GM23248 (cell line): ENCODE measurements at regions not wholly inside any gene's neighbourhood (a gene's known extent, or its start where the extent isn't known, plus 50 kb on each side); places are given as distances from the start of the nearest gene placed in this dataset.
A peak's percentile ranks its signal among the peaks of the same experiment; 100 is the strongest.

ENCODE experiments used
- DNase-seq: peaks from one replicate; pipeline ENCODE4 v3.0.0-alpha.2; 2015
- H2AFZ ChIP-seq: fragments of 200-600 bp; sonication (generic); 2 replicates; pipeline ENCODE4 v1.6.1; 2016; ENCODE audit warnings: antibody characterized with exemption
- H3F3A ChIP-seq: fragments of 200-600 bp; sonication (generic); 2 replicates; pipeline ENCODE4 v1.6.1; 2016; ENCODE audit warnings: mild to moderate bottlenecking, antibody characterized with exemption, mixed run types; ENCODE audit not compliant: insufficient read depth
- H3K27ac ChIP-seq: fragments of 200-600 bp; sonication (generic); 2 replicates; pipeline ENCODE4 v1.5.1; 2016; ENCODE audit warnings: mild to moderate bottlenecking
- H3K27me3 ChIP-seq: fragments of 200-600 bp; sonication (generic); replicated peaks from 2 replicates; pipeline ENCODE4 v1.6.1; 2016; ENCODE audit warnings: mild to moderate bottlenecking; ENCODE audit not compliant: insufficient read depth
- H3K36me3 ChIP-seq: fragments of 200-600 bp; sonication (generic); 2 replicates; pipeline ENCODE4 v1.6.1; 2016; ENCODE audit warnings: low read depth, mild to moderate bottlenecking
- H3K4me1 ChIP-seq: fragments of 200-600 bp; sonication (generic); 2 replicates; pipeline ENCODE4 v1.6.1; 2016; ENCODE audit warnings: mild to moderate bottlenecking; ENCODE audit not compliant: insufficient read depth
- H3K4me2 ChIP-seq: fragments of 200-600 bp; sonication (generic); one replicate; pipeline ENCODE4 v1.6.1; 2016; ENCODE audit warnings: mild to moderate bottlenecking; ENCODE audit not compliant: unreplicated experiment
- H3K4me3 ChIP-seq: fragments of 200-600 bp; sonication (generic); 2 replicates; pipeline ENCODE4 v1.5.1; 2016; ENCODE audit warnings: mild to moderate bottlenecking
- H3K79me2 ChIP-seq: fragments of 200-600 bp; sonication (generic); 2 replicates; pipeline ENCODE4 v1.6.1; 2016; ENCODE audit warnings: mild to moderate bottlenecking; ENCODE audit not compliant: insufficient read depth
- H3K9ac ChIP-seq: fragments of 200-600 bp; sonication (generic); 2 replicates; pipeline ENCODE4 v1.6.1; 2016; ENCODE audit warnings: mild to moderate bottlenecking
- H3K9me2 ChIP-seq: fragments of 200-600 bp; sonication (generic); 2 replicates; pipeline ENCODE4 v1.6.1; 2016; ENCODE audit warnings: mixed run types, mild to moderate bottlenecking, moderate library complexity; ENCODE audit not compliant: insufficient read depth
- H3K9me3 ChIP-seq: fragments of 200-600 bp; sonication (generic); one replicate; pipeline ENCODE4 v1.6.1; 2017; ENCODE audit warnings: low read depth
- H4K20me1 ChIP-seq: fragments of 200-600 bp; sonication (generic); 2 replicates; pipeline ENCODE4 v1.6.0; 2016; ENCODE audit not compliant: insufficient read depth
- EZH2 ChIP-seq: fragments of 200-600 bp; sonication (generic); IDR thresholded peaks from 2 replicates; pipeline ENCODE4 v1.6.1; 2018; ENCODE audit warnings: antibody characterized with exemption, mild to moderate bottlenecking; ENCODE audit not compliant: insufficient read depth, poor library complexity, severe bottlenecking
- EZH2phosphoT487 ChIP-seq: fragments of 200-600 bp; sonication (generic); IDR thresholded peaks from 2 replicates; pipeline ENCODE4 v1.6.1; 2018; ENCODE audit warnings: antibody characterized with exemption, moderate library complexity, mild to moderate bottlenecking, low read depth; ENCODE audit not compliant: insufficient read depth
- WGBS, 2 experiments: methylation state at CpG; one replicate each; pipeline ENCODE4 v1.1.6; 2015 to 2017; ENCODE audit warnings: low lambda C conversion rate in 2 of 2, low coverage in 1 of 2; ENCODE audit errors: missing lambda C conversion rate in 2 of 2; 5-methylcytosine and 5-hydroxymethylcytosine counted together
- in situ Hi-C: fragments of 300-500 bp; cut with MboI; formaldehyde crosslinking; loops from 2 replicates; pipeline ENCODE4 v1.15.0; 2020

DNA sequence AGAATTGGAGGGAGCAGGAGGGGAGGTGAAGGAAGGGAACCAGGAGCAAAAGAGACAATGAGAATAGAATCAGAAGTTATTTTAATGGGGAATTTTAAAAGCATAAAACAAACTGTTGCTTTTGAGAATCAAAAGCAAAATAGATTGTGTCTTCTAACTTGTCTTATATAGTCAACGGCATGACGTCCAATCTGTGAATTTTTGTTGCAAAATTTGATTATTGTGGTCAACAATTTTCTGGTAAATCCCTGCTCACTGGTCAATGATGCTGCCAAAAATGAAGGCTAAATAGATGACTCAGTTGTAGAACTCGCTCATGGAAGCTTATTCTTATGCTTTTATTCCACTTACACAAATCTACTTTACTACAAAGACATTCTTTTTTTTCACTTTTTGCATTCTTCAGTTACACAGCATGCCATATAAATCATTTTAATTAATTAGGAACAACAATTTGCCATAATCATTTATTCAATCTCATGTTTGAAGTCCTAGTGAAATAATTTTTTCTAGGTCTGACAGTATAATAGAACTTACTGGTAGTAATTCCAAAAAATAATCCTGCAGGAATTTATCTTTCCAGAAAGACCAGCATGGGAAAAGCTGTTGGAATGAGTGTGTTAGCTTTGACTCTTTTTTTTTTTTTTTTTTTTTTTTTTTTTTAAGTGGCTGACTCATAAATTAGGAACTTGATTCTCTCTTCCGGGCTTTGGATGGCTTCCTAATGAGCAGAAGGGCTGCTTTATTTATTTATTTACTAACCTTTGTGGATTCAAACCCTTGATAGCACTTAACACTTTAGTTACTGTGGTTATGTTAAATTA, 256.9 kb downstream of the SPRY2 start:
- H2AFZ ChIP-seq, result peak overlapping the region; percentile 71
- peak overlapping the region; percentile 73 for H3K4me3 ChIP-seq
- peak overlapping the region; percentile 94 for H3K27ac ChIP-seq
- in situ Hi-C loops, result no loop called here
- 1 to 2% methylated on average over 4 of the region's 4 CpGs for whole genome bisulfite sequencing, 2 experiments
- H3K36me3 ChIP-seq, result no peaks in the 10 kb centered on the region
- no peaks in the 10 kb centered on the region for H3K79me2 ChIP-seq
- TF ChIP-seq EZH2phosphoT487 (no peak), EZH2 (no peak)
- H3K27me3 ChIP-seq, result no peaks in the 10 kb centered on the region
- H3K9me3 ChIP-seq, result no peaks in the 10 kb centered on the region
- H3K4me1 ChIP-seq, result peaks cover 28% of the 10 kb centered on the region
- peak overlapping the region; percentile 97 for H3K4me2 ChIP-seq
- H3F3A ChIP-seq, result peaks cover 26% of the 10 kb centered on the region
- H3K9me2 ChIP-seq, result no peaks in the 10 kb centered on the region
- H3K9ac ChIP-seq, result peak overlapping the region; percentile 78
- peak; percentile 95 for DNase-seq
- H4K20me1 ChIP-seq, result no peaks in the 10 kb centered on the region

DNA sequence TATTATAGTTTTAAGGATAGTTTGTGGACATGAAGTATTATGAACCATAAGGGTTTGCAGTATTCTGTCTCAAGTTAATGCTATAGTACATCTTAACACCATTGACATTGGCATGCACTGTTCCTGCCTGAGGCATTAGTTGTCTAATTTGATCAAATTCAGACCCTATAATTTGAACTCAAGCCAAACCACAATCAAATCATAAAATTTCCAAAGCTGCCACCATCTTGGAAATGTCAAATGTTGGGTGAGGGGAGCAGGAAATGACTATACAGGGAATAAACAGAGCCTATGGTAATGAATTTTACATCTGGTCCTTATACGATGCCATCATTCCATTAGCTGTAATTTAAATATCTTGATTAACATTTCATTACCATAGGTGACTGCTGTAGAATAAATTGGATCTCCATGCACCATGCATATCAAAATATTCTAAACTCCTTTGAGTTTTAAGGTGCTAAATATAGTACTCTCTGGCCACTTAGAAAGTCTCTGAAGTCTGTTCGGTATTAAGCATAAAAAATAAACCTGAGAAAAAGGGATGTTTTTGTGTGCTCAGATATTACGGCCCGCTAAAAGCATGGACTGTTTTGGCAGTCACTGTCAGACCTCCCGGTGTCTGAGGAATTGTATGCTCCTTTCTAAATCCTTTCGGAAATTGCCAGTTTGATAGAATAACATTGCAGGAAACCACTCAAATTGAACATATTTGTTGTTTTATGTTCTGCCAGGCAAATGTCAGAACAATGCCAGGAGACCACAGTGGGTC, 257.7 kb downstream of the SPRY2 start:
- 17 to 19% methylated on average over 6 of the region's 6 CpGs for WGBS, 2 experiments
- no peak for TF ChIP-seq EZH2
- H2AFZ ChIP-seq, result peak overlapping the region; percentile 71
- H3K4me3 ChIP-seq, result peak overlapping the region; percentile 73
- H3F3A ChIP-seq, result peaks cover 26% of the 10 kb centered on the region
- DNase-seq, result peak; percentile 52
- H3K4me1 ChIP-seq, result peaks cover 28% of the 10 kb centered on the region
- no peaks in the 10 kb centered on the region for H3K9me3 ChIP-seq
- peak overlapping the region; percentile 78 for H3K9ac ChIP-seq
- H3K9me2 ChIP-seq, result no peaks in the 10 kb centered on the region
- H3K27me3 ChIP-seq, result no peaks in the 10 kb centered on the region
- H3K36me3 ChIP-seq, result no peaks in the 10 kb centered on the region
- no peaks in the 10 kb centered on the region for H3K79me2 ChIP-seq
- in situ Hi-C loops, result no loop called here
- H3K27ac ChIP-seq, result peak overlapping the region; percentile 94
- H3K4me2 ChIP-seq, result peak overlapping the region; percentile 97
- no peaks in the 10 kb centered on the region for H4K20me1 ChIP-seq

DNA sequence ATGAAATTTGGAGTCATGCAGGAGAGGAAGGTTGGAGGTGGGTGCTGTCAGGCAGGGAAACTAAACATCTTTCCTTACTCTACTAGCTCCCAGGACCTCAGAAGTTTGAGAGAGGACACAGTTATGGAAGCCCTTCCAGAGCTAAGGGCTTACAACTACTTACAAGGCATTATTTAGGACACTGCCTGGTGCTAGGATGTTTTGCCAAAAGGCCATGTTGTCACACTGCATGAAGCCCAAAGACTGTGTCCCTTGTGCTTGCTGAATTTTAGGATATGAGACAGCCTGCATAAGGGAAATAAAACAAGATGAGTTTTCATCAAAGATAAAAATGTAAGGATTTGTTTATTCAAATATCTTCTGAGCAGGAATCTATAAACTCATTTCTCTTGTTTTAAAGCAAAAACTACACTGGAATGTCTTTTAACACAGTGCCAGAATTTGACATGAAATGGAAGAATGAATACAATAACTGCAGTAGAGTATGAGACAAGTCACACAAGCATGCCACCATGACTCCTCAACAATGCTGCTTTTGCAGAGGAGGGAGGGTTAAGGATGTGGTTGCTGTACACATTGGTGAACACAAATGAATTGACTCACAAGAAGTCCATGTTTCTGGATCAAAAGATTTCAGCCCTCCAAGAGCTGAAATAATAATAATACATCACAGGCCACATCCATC, 258.4 kb downstream of the SPRY2 start:
- no peaks in the 10 kb centered on the region for H3K9me2 ChIP-seq
- H3K4me2 ChIP-seq, result peak overlapping the region; percentile 97
- H3K4me3 ChIP-seq, result no peak overlapping the region; the same call in 1 of the 2 replicates
- no peaks in the 10 kb centered on the region for H3K36me3 ChIP-seq
- no peak for TF ChIP-seq EZH2
- no peak for TF ChIP-seq EZH2phosphoT487
- H3K27ac ChIP-seq, result peak overlapping the region; percentile 94
- H4K20me1 ChIP-seq, result no peaks in the 10 kb centered on the region
- DNase-seq, result peak; percentile 63
- in situ Hi-C loops, result no loop called here
- no peaks in the 10 kb centered on the region for H3K9me3 ChIP-seq
- peaks cover 28% of the 10 kb centered on the region for H3K4me1 ChIP-seq
- no peaks in the 10 kb centered on the region for H3K27me3 ChIP-seq
- H2AFZ ChIP-seq, result peak overlapping the region; percentile 16; the same call in 1 of the 2 replicates
- peaks cover 26% of the 10 kb centered on the region for H3F3A ChIP-seq
- peak overlapping the region; percentile 78; the same call in 1 of the 2 replicates for H3K9ac ChIP-seq
- no peaks in the 10 kb centered on the region for H3K79me2 ChIP-seq

DNA sequence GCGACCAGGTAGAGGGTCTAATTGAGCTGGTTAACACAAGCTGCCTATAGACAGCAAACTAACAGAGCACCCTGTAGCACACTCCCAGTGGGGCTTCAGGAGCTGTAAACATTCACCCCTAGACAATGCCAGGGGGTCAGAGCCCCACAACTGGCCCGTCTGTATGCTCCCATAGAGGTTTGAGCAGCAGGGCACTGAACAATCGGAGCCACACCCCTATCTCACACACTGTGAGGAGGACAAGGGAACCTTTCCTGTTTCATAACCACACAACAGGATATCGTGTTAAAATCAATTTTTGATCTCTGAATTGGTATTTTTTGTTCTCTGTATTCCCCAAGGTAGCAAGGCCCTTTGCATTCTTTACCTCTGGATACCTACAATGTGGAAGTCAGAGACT, 266.1 kb downstream of the SPRY2 start:
- Histone ChIP-seq H4K20me1 (no peaks in the 10 kb centered on the region), H3K27ac (no peak overlapping the region), H3K4me1 (no peaks in the 10 kb centered on the region), H3K4me2 (no peak overlapping the region), H2AFZ (no peak overlapping the region), H3K27me3 (no peaks in the 10 kb centered on the region), H3K36me3 (no peaks in the 10 kb centered on the region), H3K4me3 (no peak overlapping the region), H3F3A (no peaks in the 10 kb centered on the region), H3K79me2 (no peaks in the 10 kb centered on the region), H3K9me2 (no peaks in the 10 kb centered on the region), H3K9me3 (no peaks in the 10 kb centered on the region), H3K9ac (no peak overlapping the region)
- in situ Hi-C loops, result no loop called here
- WGBS, 2 experiments, result 88 to 91% methylated on average over 4 of the region's 4 CpGs
- TF ChIP-seq EZH2phosphoT487 (no peak), EZH2 (no peak)
- no peak for DNase-seq
